ENCODE measurements at regions not wholly inside any gene's neighbourhood (a gene's known extent, or its start where the extent isn't known, plus 50 kb on each side); places are given as distances from the start of the nearest gene placed in this dataset.

- no peak overlapping the region for H3K27ac ChIP-seq (ENCODE audit: low read length)
- in situ Hi-C loops (cut with HindIII; ENCODE audit: low pct_unique_long_range_greater_than_20kb, low sequenced_read_pairs) (no loop called here), intact Hi-C loops (cut with micrococcal nuclease; ENCODE audit: unreplicated experiment) (no loop called here)
- BruUV-seq (replicated peaks): no TSS peak
- no peak overlapping the region for H3K4me3 ChIP-seq (ENCODE audit: low read depth in 2 of 2, low read length in 2 of 2)
- ChIA-PET CTCF (no interaction called here), POLR2A (no interaction called here)
- ATAC-seq: no peak
- no peaks in the 10 kb centered on the region for H3K9me3 ChIP-seq (ENCODE audit: control insufficient read depth, insufficient read depth, low read depth, low read length)
- no peaks in the 10 kb centered on the region for H3K36me3 ChIP-seq (ENCODE audit: control insufficient read depth, insufficient read depth, low read length)
- no peaks in the 10 kb centered on the region for H3K27me3 ChIP-seq (ENCODE audit: control insufficient read depth, insufficient read depth, low read length)
- TF ChIP-seq SIN3A (IDR thresholded peaks at IDR 0.05; ENCODE audit: borderline replicate concordance, insufficient read depth, low read depth, low read length): no peak
- no peak for TF ChIP-seq TCF7L2 (IDR thresholded peaks at IDR 0.05; ENCODE audit: low read depth, low read length)
- no peak for TF ChIP-seq REST (IDR thresholded peaks at IDR 0.05; ENCODE audit: insufficient read depth in 1 of 2, low read depth in 2 of 2, low read length in 1 of 2)
- no peak for TF ChIP-seq POLR2AphosphoS5 (IDR thresholded peaks at IDR 0.05; ENCODE audit: low read depth, low read length)
- no peak for TF ChIP-seq CTCF (IDR thresholded peaks at IDR 0.05)
- no peak for DNase-seq (ENCODE audit: low read depth, low spot score)
- no peaks in the 10 kb centered on the region for H3K4me1 ChIP-seq (ENCODE audit: control insufficient read depth, insufficient read depth, low read length)
These were observed 122.6 kb upstream of the ATP2B2 start for GRCh38 chr3:10627884-10628572.

- Histone ChIP-seq H3K9me3 (ENCODE audit: control insufficient read depth, insufficient read depth, low read depth, low read length) (no peaks in the 10 kb centered on the region), H3K36me3 (ENCODE audit: control insufficient read depth, insufficient read depth, low read length) (no peaks in the 10 kb centered on the region), H3K27ac (ENCODE audit: low read length) (no peak overlapping the region), H3K4me1 (ENCODE audit: control insufficient read depth, insufficient read depth, low read length) (no peaks in the 10 kb centered on the region), H3K4me3 (ENCODE audit: low read depth in 2 of 2, low read length in 2 of 2) (no peak overlapping the region), H3K27me3 (ENCODE audit: control insufficient read depth, insufficient read depth, low read length) (no peaks in the 10 kb centered on the region)
- TF ChIP-seq CTCF (IDR thresholded peaks at IDR 0.05) (no peak), POLR2AphosphoS5 (IDR thresholded peaks at IDR 0.05; ENCODE audit: low read depth, low read length) (no peak), SIN3A (IDR thresholded peaks at IDR 0.05; ENCODE audit: borderline replicate concordance, insufficient read depth, low read depth, low read length) (no peak), REST (IDR thresholded peaks at IDR 0.05; ENCODE audit: insufficient read depth in 1 of 2, low read depth in 2 of 2, low read length in 1 of 2) (no peak), TCF7L2 (IDR thresholded peaks at IDR 0.05; ENCODE audit: low read depth, low read length) (no peak)
- CTCF ChIA-PET: no interaction called here
- no TSS peak for BruUV-seq (replicated peaks)
- POLR2A ChIA-PET: no interaction called here
- DNase-seq (ENCODE audit: low read depth, low spot score): no peak
- ATAC-seq: no peak
- intact Hi-C loops (cut with micrococcal nuclease; ENCODE audit: unreplicated experiment): no loop called here
- in situ Hi-C loops (cut with HindIII; ENCODE audit: low pct_unique_long_range_greater_than_20kb, low sequenced_read_pairs): no loop called here
These were observed 123.7 kb upstream of the ATP2B2 start for GRCh38 chr3:10628891-10629670.
